Osteocyte (in vitro differentiated cells): ENCODE measurements at regions not wholly inside any gene's neighbourhood (a gene's known extent, or its start where the extent isn't known, plus 50 kb on each side); places are given as distances from the start of the nearest gene placed in this dataset.
"Not testable (repeated sequence)": the region's sequence is repeated elsewhere in the genome, so short reads cannot be mapped to it uniquely, and the experiment has no call there.

Source experiments
- DNase-seq: peaks from one replicate; pipeline ENCODE4 v3.0.0; 2021; ENCODE audit warnings: mixed read lengths; ENCODE audit not compliant: unreplicated experiment; ENCODE audit errors: extremely low spot score
- H3K27ac Mint-ChIP-seq: one replicate; pipeline ENCODE4 v1.8.0; 2021; ENCODE audit warnings: mild to moderate bottlenecking, mixed read lengths; ENCODE audit not compliant: unreplicated experiment
- H3K27me3 Mint-ChIP-seq: one replicate; pipeline ENCODE4 v1.8.0; 2021; ENCODE audit warnings: mixed read lengths; ENCODE audit not compliant: unreplicated experiment
- H3K36me3 Mint-ChIP-seq: one replicate; pipeline ENCODE4 v1.8.0; 2021; ENCODE audit warnings: mixed read lengths; ENCODE audit not compliant: unreplicated experiment
- H3K4me1 Mint-ChIP-seq: one replicate; pipeline ENCODE4 v1.8.0; 2021; ENCODE audit warnings: mixed read lengths; ENCODE audit not compliant: unreplicated experiment
- H3K4me3 Mint-ChIP-seq: one replicate; pipeline ENCODE4 v1.8.0; 2021; ENCODE audit warnings: mild to moderate bottlenecking, moderate library complexity, mixed read lengths; ENCODE audit not compliant: unreplicated experiment
- H3K9me3 Mint-ChIP-seq: one replicate; pipeline ENCODE4 v1.8.0; 2021; ENCODE audit warnings: mixed read lengths; ENCODE audit not compliant: unreplicated experiment
- CTCF ChIP-seq: fragments of 200-600 bp; sonication (generic); IDR thresholded peaks from 2 replicates; pipeline ENCODE4 v1.5.0; 2021; ENCODE audit warnings: antibody characterized with exemption, mild to moderate bottlenecking, moderate library complexity

GRCh38 chr22:48624401-48624800, 1203.3 kb downstream of the BRD1 start:
- Mint-ChIP-seq H3K4me1 (peaks cover 16% of the 10 kb centered on the region), H3K27me3 (no peaks in the 10 kb centered on the region), H3K9me3 (no peaks in the 10 kb centered on the region), H3K4me3 (no peak overlapping the region), H3K36me3 (no peaks in the 10 kb centered on the region), H3K27ac (no peak overlapping the region)
- no peak for TF ChIP-seq CTCF
- DNase-seq = no peak

DNA sequence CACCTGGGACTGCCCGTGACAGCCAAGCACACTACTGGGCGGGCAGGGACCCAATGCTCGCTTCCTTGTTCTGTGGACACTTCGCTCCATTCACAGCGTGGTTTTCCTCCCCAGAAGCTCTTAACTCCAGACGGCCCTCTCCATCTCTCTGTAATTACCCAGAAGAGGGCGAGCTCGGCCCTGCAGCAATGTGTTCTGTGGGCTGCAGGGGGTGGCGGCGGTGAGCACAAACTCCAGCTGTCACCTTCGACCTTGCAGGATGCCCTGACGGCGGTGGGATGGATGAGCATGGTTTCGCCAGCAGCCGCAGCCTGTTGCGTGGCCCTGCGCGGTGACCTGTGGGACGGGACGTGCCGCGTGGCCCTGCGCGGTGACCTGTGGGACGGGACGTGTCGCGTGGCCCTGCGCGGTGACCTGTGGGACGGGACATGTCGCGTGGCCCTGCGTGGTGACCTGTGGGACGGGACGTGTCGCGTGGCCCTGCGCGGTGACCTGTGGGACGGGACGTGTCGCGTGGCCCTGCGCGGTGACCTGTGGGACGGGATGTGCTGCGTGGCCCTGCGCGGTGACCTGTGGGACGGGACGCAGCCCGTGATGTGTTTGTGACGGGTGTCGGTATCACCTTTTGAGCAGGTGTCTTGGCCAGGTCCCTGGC, 1204.7 kb downstream of the BRD1 start:
- no peak for TF ChIP-seq CTCF
- no peaks in the 10 kb centered on the region for H3K36me3 Mint-ChIP-seq
- no peaks in the 10 kb centered on the region for H3K9me3 Mint-ChIP-seq
- H3K27me3 Mint-ChIP-seq = no peaks in the 10 kb centered on the region
- no peak overlapping the region for H3K4me3 Mint-ChIP-seq
- no peak for DNase-seq
- H3K4me1 Mint-ChIP-seq = peaks cover 12% of the 10 kb centered on the region
- no peak overlapping the region for H3K27ac Mint-ChIP-seq

DNA sequence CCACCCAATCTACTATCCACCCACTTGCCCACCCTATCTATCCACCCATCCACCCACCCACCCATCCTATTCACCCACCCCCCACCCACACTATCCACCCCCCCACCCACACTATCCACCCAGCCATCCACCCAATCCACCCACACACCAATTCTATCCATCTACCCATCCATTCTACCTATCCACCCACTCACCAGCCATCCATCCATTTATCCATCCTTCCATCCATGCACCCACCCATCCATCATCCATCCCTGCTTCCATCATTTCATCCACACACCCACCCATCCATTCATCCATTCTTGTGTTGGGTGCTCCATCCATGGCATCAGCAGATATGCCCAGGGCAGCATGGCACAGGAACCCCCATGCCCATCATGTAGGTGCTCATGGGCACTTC, 1206.6 kb downstream of the BRD1 start:
- H3K27me3 Mint-ChIP-seq = no peaks in the 10 kb centered on the region
- DNase-seq = no peak
- no peak overlapping the region for H3K27ac Mint-ChIP-seq
- H3K9me3 Mint-ChIP-seq = no peaks in the 10 kb centered on the region
- no peak overlapping the region for H3K4me3 Mint-ChIP-seq
- H3K36me3 Mint-ChIP-seq = no peaks in the 10 kb centered on the region
- no peak for TF ChIP-seq CTCF
- no peaks in the 10 kb centered on the region for H3K4me1 Mint-ChIP-seq

DNA sequence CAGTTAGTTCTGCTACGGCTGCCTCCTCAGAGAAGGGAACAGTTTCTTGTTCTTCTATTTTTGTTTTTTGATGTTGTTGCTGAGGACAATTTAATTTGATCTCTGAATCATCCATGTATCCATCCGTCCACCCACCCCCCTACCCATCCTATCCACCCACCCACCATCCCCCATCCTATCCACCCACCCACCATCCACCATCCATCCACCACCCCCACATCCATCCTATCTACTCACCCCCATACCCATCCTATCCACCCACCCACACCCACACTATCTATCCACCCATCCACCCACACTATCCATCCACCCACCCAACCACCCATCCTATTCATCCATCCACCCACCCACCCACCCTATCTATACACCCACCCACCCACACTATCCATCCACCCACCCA, 1207.2 kb downstream of the BRD1 start:
- not testable (repeated sequence) for H3K27me3 Mint-ChIP-seq, H3K27ac Mint-ChIP-seq, H3K36me3 Mint-ChIP-seq, DNase-seq, H3K4me3 Mint-ChIP-seq, H3K4me1 Mint-ChIP-seq, H3K9me3 Mint-ChIP-seq

- no peak for DNase-seq
- Mint-ChIP-seq H3K9me3 (no peaks in the 10 kb centered on the region), H3K36me3 (no peaks in the 10 kb centered on the region), H3K4me3 (no peak overlapping the region), H3K27ac (no peak overlapping the region), H3K4me1 (no peaks in the 10 kb centered on the region), H3K27me3 (no peaks in the 10 kb centered on the region)
- no peak for TF ChIP-seq CTCF
These were observed 1208.0 kb downstream of the BRD1 start for GRCh38 chr22:48619721-48620120.

DNA sequence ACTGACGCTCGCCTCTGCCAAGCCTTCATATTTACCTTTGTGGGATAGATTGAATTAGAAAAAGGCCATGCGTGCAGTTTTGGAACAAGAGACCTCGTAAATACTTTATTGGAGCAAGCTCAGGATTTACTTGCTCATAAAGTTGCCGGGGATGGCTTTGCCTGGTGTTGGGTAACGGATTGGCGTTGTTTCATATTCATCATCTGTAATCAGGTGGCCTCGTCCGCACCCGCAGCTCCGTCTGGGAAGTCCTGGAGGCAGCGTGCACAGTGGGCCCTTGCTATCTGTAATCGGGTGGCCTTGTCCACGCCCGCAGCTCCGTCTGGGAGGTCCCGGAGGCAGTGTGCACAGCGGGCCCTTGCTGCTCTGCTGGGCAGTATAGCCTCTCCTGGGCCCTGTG, 1209.3 kb downstream of the BRD1 start:
- no peak for DNase-seq
- H3K27ac Mint-ChIP-seq = no peak overlapping the region
- no peaks in the 10 kb centered on the region for H3K9me3 Mint-ChIP-seq
- TF ChIP-seq CTCF = no peak
- H3K27me3 Mint-ChIP-seq = no peaks in the 10 kb centered on the region
- H3K4me1 Mint-ChIP-seq = no peaks in the 10 kb centered on the region
- H3K4me3 Mint-ChIP-seq = no peak overlapping the region
- no peaks in the 10 kb centered on the region for H3K36me3 Mint-ChIP-seq
